GM12873 (cell line): ENCODE measurements at regions not wholly inside any gene's neighbourhood (a gene's known extent, or its start where the extent isn't known, plus 50 kb on each side); places are given as distances from the start of the nearest gene placed in this dataset.

Experiments used
- CTCF ChIP-seq: IDR thresholded peaks from 2 replicates; pipeline ENCODE4 v1.5.1; 2012; ENCODE audit warnings: low read depth, mild to moderate bottlenecking, moderate library complexity, low read length, control low read depth; ENCODE audit not compliant: insufficient read depth; ENCODE audit errors: missing control alignments

GRCh38 chrX:42290608-42291007 lies 367.3 kb upstream of the CASK start:
- TF ChIP-seq CTCF, result peak; percentile 35

- no peak for TF ChIP-seq CTCF
Measured at GRCh38 chrX:42289492-42290385, 366.4 kb upstream of the CASK start.

- no peak for TF ChIP-seq CTCF
Measured at GRCh38 chrX:42276982-42277690, 353.8 kb upstream of the CASK start.

GRCh38 chrX:42274151-42274550 lies 350.8 kb upstream of the CASK start:
- TF ChIP-seq CTCF, result no peak

GRCh38 chrX:42273387-42273786 lies 350.0 kb upstream of the CASK start:
- no peak for TF ChIP-seq CTCF

GRCh38 chrX:42269186-42269585 lies 345.8 kb upstream of the CASK start:
- TF ChIP-seq CTCF, result no peak

GRCh38 chrX:42260854-42261253 lies 337.5 kb upstream of the CASK start:
- no peak for TF ChIP-seq CTCF
